Breast epithelium (tissue), 3 donors: ENCODE measurements at regions not wholly inside any gene's neighbourhood (a gene's known extent, or its start where the extent isn't known, plus 50 kb on each side); places are given as distances from the start of the nearest gene placed in this dataset.

Source experiments
- POLR2A ChIP-seq: fragments of 450-650 bp; IDR thresholded peaks from one replicate; pipeline ENCODE4 v1.6.1; 2016; ENCODE audit warnings: antibody characterized with exemption, mild to moderate bottlenecking, moderate library complexity
- POLR2AphosphoS5 ChIP-seq, 3 donors: sonication (generic); formaldehyde crosslinking; IDR thresholded peaks; one replicate each; pipeline ENCODE4 v1.6.1; 2017; ENCODE audit warnings: antibody characterized with exemption in 3 of 3
- TF ChIP-seq, protein P1 (sequence below), 3 donors: fragments of 450-650 bp; IDR thresholded peaks; one replicate each; pipeline ENCODE4 v1.5.1; 2016 to 2017; ENCODE audit warnings: antibody characterized with exemption in 3 of 3, mild to moderate bottlenecking in 3 of 3, moderate library complexity in 3 of 3

DNA sequence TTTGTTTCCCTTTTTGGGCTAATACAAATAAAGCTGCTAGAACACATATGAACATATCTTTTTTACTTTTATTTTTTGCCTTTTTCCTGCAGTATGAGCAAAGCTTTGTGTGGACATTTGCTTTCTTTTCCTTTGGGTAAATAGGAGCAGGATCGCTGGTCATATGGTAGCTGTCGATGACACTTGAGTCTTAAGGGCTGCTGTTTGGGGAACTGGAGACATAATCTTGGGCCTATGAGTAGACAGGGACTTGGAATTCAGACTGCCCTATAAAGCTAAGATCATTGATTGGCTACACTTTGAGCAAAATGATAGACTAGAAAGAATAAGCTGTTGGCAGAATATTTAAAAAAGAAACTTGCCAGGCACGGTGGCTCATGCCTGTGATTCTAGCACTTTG lies 60.9 kb upstream of the ABL1 start:
- TF ChIP-seq, protein P1, sequence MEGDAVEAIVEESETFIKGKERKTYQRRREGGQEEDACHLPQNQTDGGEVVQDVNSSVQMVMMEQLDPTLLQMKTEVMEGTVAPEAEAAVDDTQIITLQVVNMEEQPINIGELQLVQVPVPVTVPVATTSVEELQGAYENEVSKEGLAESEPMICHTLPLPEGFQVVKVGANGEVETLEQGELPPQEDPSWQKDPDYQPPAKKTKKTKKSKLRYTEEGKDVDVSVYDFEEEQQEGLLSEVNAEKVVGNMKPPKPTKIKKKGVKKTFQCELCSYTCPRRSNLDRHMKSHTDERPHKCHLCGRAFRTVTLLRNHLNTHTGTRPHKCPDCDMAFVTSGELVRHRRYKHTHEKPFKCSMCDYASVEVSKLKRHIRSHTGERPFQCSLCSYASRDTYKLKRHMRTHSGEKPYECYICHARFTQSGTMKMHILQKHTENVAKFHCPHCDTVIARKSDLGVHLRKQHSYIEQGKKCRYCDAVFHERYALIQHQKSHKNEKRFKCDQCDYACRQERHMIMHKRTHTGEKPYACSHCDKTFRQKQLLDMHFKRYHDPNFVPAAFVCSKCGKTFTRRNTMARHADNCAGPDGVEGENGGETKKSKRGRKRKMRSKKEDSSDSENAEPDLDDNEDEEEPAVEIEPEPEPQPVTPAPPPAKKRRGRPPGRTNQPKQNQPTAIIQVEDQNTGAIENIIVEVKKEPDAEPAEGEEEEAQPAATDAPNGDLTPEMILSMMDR (IDR thresholded peaks at IDR 0.05), result no peak
- TF ChIP-seq POLR2AphosphoS5 (IDR thresholded peaks at IDR 0.05), result no peak
- TF ChIP-seq POLR2A, result no peak
